ENCODE measurements at regions not wholly inside any gene's neighbourhood (a gene's known extent, or its start where the extent isn't known, plus 50 kb on each side); places are given as distances from the start of the nearest gene placed in this dataset.

- H3K4me3 ChIP-seq (ENCODE audit: low read length), result no peak overlapping the region
- no peaks in the 10 kb centered on the region for H3K27me3 ChIP-seq (ENCODE audit: control insufficient read depth, insufficient read depth, low read length)
- H3K9me3 ChIP-seq (ENCODE audit: control insufficient read depth, insufficient read depth, low read length), result no peaks in the 10 kb centered on the region
- H3K4me1 ChIP-seq (ENCODE audit: control insufficient read depth, insufficient read depth, low read length), result peaks cover 2% of the 10 kb centered on the region; the same call in 1 of the 2 replicates
- no CpG with 5 or more reads among the region's 1 CpG for WGBS (ENCODE audit: insufficient coverage, insufficient read length)
- DNase-seq (ENCODE audit: low read depth, low spot score), result no peak
- H3K27ac ChIP-seq (ENCODE audit: low read length), result no peak overlapping the region
- no peaks in the 10 kb centered on the region for H3K36me3 ChIP-seq (ENCODE audit: control insufficient read depth, insufficient read depth, low read length)
Measured at GRCh38 chr11:8796941-8797340, 114.0 kb upstream of the AKIP1 start.

DNA sequence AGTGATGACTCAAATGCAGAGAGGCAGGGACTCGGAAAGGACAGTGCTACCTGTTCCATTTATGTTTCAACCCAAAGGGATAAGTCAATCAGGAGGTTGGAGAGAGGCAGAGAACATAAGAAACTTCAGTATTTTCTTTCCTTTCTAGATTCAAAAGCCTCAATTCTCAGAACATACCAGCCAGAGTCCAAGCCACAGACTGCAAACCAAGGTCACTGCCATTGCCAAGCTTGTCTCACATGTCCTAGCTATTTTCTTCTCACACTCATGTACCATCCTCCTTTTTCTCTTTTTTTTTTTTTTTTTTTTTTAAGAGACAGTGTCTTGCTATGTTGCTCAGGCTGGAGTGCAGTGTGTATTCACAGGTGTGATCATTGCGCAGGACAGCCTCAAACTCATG lies 111.7 kb upstream of the AKIP1 start:
- H3K27me3 ChIP-seq (ENCODE audit: control insufficient read depth, insufficient read depth, low read length), result no peaks in the 10 kb centered on the region
- DNase-seq (ENCODE audit: low read depth, low spot score), result no peak
- H3K4me1 ChIP-seq (ENCODE audit: control insufficient read depth, insufficient read depth, low read length), result peaks cover 2% of the 10 kb centered on the region; the same call in 1 of the 2 replicates
- H3K27ac ChIP-seq (ENCODE audit: low read length), result no peak overlapping the region
- H3K4me3 ChIP-seq (ENCODE audit: low read length), result no peak overlapping the region
- H3K36me3 ChIP-seq (ENCODE audit: control insufficient read depth, insufficient read depth, low read length), result no peaks in the 10 kb centered on the region
- no peaks in the 10 kb centered on the region for H3K9me3 ChIP-seq (ENCODE audit: control insufficient read depth, insufficient read depth, low read length)
- WGBS (ENCODE audit: insufficient coverage, insufficient read length), result no CpG with 5 or more reads among the region's 2 CpGs

- no peaks in the 10 kb centered on the region for H3K9me3 ChIP-seq (ENCODE audit: control insufficient read depth, insufficient read depth, low read length)
- H3K4me3 ChIP-seq (ENCODE audit: low read length), result no peak overlapping the region
- no peak overlapping the region for H3K27ac ChIP-seq (ENCODE audit: low read length)
- no peaks in the 10 kb centered on the region for H3K4me1 ChIP-seq (ENCODE audit: control insufficient read depth, insufficient read depth, low read length)
- no peaks in the 10 kb centered on the region for H3K27me3 ChIP-seq (ENCODE audit: control insufficient read depth, insufficient read depth, low read length)
- no peak for DNase-seq (ENCODE audit: low read depth, low spot score)
- no peaks in the 10 kb centered on the region for H3K36me3 ChIP-seq (ENCODE audit: control insufficient read depth, insufficient read depth, low read length)
- no CpG with 5 or more reads among the region's 1 CpG for WGBS (ENCODE audit: insufficient coverage, insufficient read length)
Measured at GRCh38 chr11:8800520-8801110, 110.4 kb upstream of the AKIP1 start.

GRCh38 chr11:8801121-8801520 lies 109.9 kb upstream of the AKIP1 start:
- Histone ChIP-seq H3K27me3 (ENCODE audit: control insufficient read depth, insufficient read depth, low read length) (no peaks in the 10 kb centered on the region), H3K9me3 (ENCODE audit: control insufficient read depth, insufficient read depth, low read length) (no peaks in the 10 kb centered on the region), H3K27ac (ENCODE audit: low read length) (no peak overlapping the region), H3K36me3 (ENCODE audit: control insufficient read depth, insufficient read depth, low read length) (no peaks in the 10 kb centered on the region), H3K4me1 (ENCODE audit: control insufficient read depth, insufficient read depth, low read length) (no peaks in the 10 kb centered on the region), H3K4me3 (ENCODE audit: low read length) (no peak overlapping the region)
- WGBS (ENCODE audit: insufficient coverage, insufficient read length), result no CpG with 5 or more reads among the region's 9 CpGs
- DNase-seq (ENCODE audit: low read depth, low spot score), result no peak

DNA sequence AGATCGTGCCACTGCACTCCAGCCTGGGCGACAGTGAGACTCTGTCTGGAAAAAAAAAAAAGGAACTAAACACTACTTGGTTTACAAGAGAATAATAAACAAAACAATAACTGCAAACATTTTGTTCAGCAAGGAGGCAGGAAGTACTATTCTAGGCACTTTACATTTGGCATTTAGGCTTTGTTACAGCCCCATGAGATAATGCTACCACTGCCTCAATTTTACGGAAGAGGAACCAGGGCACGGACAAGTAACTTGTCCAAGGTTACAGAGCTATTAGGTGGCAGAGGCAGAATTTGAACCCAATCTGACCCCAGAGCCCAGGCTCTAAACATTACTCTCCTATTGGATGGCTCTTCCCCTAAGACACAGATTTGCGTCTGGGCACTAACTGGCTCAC lies 108.7 kb upstream of the AKIP1 start:
- Histone ChIP-seq H3K27ac (ENCODE audit: low read length) (no peak overlapping the region), H3K9me3 (ENCODE audit: control insufficient read depth, insufficient read depth, low read length) (no peaks in the 10 kb centered on the region), H3K36me3 (ENCODE audit: control insufficient read depth, insufficient read depth, low read length) (no peaks in the 10 kb centered on the region), H3K27me3 (ENCODE audit: control insufficient read depth, insufficient read depth, low read length) (no peaks in the 10 kb centered on the region), H3K4me3 (ENCODE audit: low read length) (no peak overlapping the region), H3K4me1 (ENCODE audit: control insufficient read depth, insufficient read depth, low read length) (no peaks in the 10 kb centered on the region)
- no CpG with 5 or more reads among the region's 5 CpGs for WGBS (ENCODE audit: insufficient coverage, insufficient read length)
- DNase-seq (ENCODE audit: low read depth, low spot score), result no peak

- Histone ChIP-seq H3K9me3 (ENCODE audit: control insufficient read depth, insufficient read depth, low read length) (no peaks in the 10 kb centered on the region), H3K27ac (ENCODE audit: low read length) (no peak overlapping the region), H3K36me3 (ENCODE audit: control insufficient read depth, insufficient read depth, low read length) (no peaks in the 10 kb centered on the region), H3K4me1 (ENCODE audit: control insufficient read depth, insufficient read depth, low read length) (no peaks in the 10 kb centered on the region), H3K27me3 (ENCODE audit: control insufficient read depth, insufficient read depth, low read length) (no peaks in the 10 kb centered on the region), H3K4me3 (ENCODE audit: low read length) (no peak overlapping the region)
- no peak for DNase-seq (ENCODE audit: low read depth, low spot score)
- WGBS (ENCODE audit: insufficient coverage, insufficient read length), result no CpG with 5 or more reads among the region's 6 CpGs
Measured at GRCh38 chr11:8803973-8804372, 107.0 kb upstream of the AKIP1 start.

- Histone ChIP-seq H3K27me3 (ENCODE audit: control insufficient read depth, insufficient read depth, low read length) (no peaks in the 10 kb centered on the region), H3K9me3 (ENCODE audit: control insufficient read depth, insufficient read depth, low read length) (no peaks in the 10 kb centered on the region)
- no peak for DNase-seq (ENCODE audit: low read depth, low spot score)
Measured at GRCh38 chr11:8805296-8805695, 105.7 kb upstream of the AKIP1 start.

DNA sequence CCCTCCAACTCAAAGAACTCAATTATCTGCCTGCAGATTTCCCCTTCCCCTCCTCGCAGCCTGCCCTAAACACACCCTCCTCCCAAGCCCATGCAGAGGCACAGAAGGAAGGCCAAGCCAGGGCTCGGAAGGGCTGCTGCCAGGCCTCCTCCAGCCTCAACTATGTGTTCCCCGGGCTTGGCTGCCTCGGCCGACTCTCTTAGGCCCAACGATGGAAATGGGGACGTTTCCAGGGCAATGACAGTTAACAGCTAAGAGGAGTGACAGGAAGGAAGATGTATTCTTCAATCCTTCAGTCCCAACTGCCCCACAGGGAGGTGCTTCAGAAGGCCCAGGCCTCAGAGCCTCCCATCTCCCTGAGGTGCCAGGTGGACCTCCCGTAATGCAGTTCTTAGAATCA lies 104.0 kb upstream of the AKIP1 start:
- WGBS (ENCODE audit: insufficient coverage, insufficient read length), result no CpG with 5 or more reads among the region's 8 CpGs
- peaks cover 2% of the 10 kb centered on the region; the same call in 1 of the 2 replicates for H3K4me1 ChIP-seq (ENCODE audit: control insufficient read depth, insufficient read depth, low read length)
- no peak overlapping the region for H3K4me3 ChIP-seq (ENCODE audit: low read length)
- no peaks in the 10 kb centered on the region for H3K27me3 ChIP-seq (ENCODE audit: control insufficient read depth, insufficient read depth, low read length)
- H3K36me3 ChIP-seq (ENCODE audit: control insufficient read depth, insufficient read depth, low read length), result no peaks in the 10 kb centered on the region
- no peaks in the 10 kb centered on the region for H3K9me3 ChIP-seq (ENCODE audit: control insufficient read depth, insufficient read depth, low read length)
- no peak for DNase-seq (ENCODE audit: low read depth, low spot score)
- H3K27ac ChIP-seq (ENCODE audit: low read length), result no peak overlapping the region

More at GRCh38 chr11:8805296-8805695, 105.7 kb upstream of the AKIP1 start:
- Histone ChIP-seq H3K4me3 (ENCODE audit: low read length) (no peak overlapping the region), H3K27ac (ENCODE audit: low read length) (no peak overlapping the region), H3K36me3 (ENCODE audit: control insufficient read depth, insufficient read depth, low read length) (no peaks in the 10 kb centered on the region), H3K4me1 (ENCODE audit: control insufficient read depth, insufficient read depth, low read length) (no peaks in the 10 kb centered on the region; the same call in 1 of the 2 replicates)
- no CpG with 5 or more reads among the region's 3 CpGs for WGBS (ENCODE audit: insufficient coverage, insufficient read length)

GRCh38 chr11:8807544-8808225 lies 103.3 kb upstream of the AKIP1 start:
- H3K4me3 ChIP-seq (ENCODE audit: low read length), result no peak overlapping the region
- H3K27me3 ChIP-seq (ENCODE audit: control insufficient read depth, insufficient read depth, low read length), result no peaks in the 10 kb centered on the region
- H3K9me3 ChIP-seq (ENCODE audit: control insufficient read depth, insufficient read depth, low read length), result no peaks in the 10 kb centered on the region
- WGBS (ENCODE audit: insufficient coverage, insufficient read length), result no CpG with 5 or more reads among the region's 10 CpGs
- no peak for DNase-seq (ENCODE audit: low read depth, low spot score)
- H3K4me1 ChIP-seq (ENCODE audit: control insufficient read depth, insufficient read depth, low read length), result peaks cover 2% of the 10 kb centered on the region; the same call in 1 of the 2 replicates
- no peaks in the 10 kb centered on the region for H3K36me3 ChIP-seq (ENCODE audit: control insufficient read depth, insufficient read depth, low read length)
- H3K27ac ChIP-seq (ENCODE audit: low read length), result no peak overlapping the region

DNA sequence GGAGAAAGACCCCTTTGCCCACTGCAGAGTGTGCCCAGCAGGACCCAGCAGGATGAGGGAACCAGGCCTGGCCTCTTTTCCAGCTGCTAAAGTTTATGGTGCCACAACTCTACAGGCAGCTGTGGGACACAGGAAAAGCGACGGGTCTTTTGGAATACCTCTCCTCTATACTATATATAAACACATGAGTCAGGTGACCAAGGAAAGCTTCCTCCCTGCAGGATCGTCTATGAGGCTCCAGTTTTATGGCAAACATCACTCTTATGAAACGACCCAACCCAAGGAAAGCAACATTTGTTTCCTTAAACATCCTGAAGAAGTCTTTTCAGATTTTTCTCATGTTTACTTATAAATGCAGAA lies 102.8 kb upstream of the AKIP1 start:
- H3K4me3 ChIP-seq (ENCODE audit: low read length), result no peak overlapping the region
- no peak for DNase-seq (ENCODE audit: low read depth, low spot score)
- WGBS (ENCODE audit: insufficient coverage, insufficient read length), result no CpG with 5 or more reads among the region's 4 CpGs
- no peak overlapping the region for H3K27ac ChIP-seq (ENCODE audit: low read length)
- H3K36me3 ChIP-seq (ENCODE audit: control insufficient read depth, insufficient read depth, low read length), result no peaks in the 10 kb centered on the region
- H3K4me1 ChIP-seq (ENCODE audit: control insufficient read depth, insufficient read depth, low read length), result peaks cover 2% of the 10 kb centered on the region; the same call in 1 of the 2 replicates
- H3K27me3 ChIP-seq (ENCODE audit: control insufficient read depth, insufficient read depth, low read length), result no peaks in the 10 kb centered on the region
- no peaks in the 10 kb centered on the region for H3K9me3 ChIP-seq (ENCODE audit: control insufficient read depth, insufficient read depth, low read length)
